Right lobe of liver (tissue), 6 donors: ENCODE measurements at regions not wholly inside any gene's neighbourhood (a gene's known extent, or its start where the extent isn't known, plus 50 kb on each side); places are given as distances from the start of the nearest gene placed in this dataset.
A peak's percentile ranks its signal among the peaks of the same experiment; 100 is the strongest.

Experiments used
- ATAC-seq, 4 donors: fragments of 200-7000 bp; cut with Tn5 transposase; one replicate each; pipeline ENCODE4 v1.9.1; 2020; ENCODE audit warnings: mild to moderate bottlenecking in 4 of 4, moderate library complexity in 4 of 4
- DNase-seq, 3 donors: peaks; one replicate each; pipeline ENCODE4 v3.0.0-alpha.2; 2020
- H3K27ac ChIP-seq, 3 donors: fragments of 200-600 bp; one replicate each; pipeline ENCODE4 v1.8.0; 2022
- H3K27me3 ChIP-seq, 2 donors: fragments of 200-600 bp; one replicate each; pipeline ENCODE4 v1.8.0; 2022
- H3K36me3 ChIP-seq, 4 donors: fragments of 200-600 bp; sonication (generic) in 1 of 4; one replicate each; pipeline versions ENCODE4 v1.5.1 to v1.8.0; 2017 to 2022; ENCODE audit warnings: control low read depth in 1 of 4
- H3K4me1 ChIP-seq, 4 donors: fragments of 200-600 bp; sonication (generic) in 1 of 4; one replicate each; pipeline versions ENCODE4 v1.5.1 to v1.8.0; 2017 to 2022; ENCODE audit warnings: control low read depth in 1 of 4
- H3K4me3 ChIP-seq, 3 donors: fragments of 200-600 bp; one replicate each; pipeline ENCODE4 v1.8.0; 2022
- H3K9me3 ChIP-seq, 4 donors: fragments of 200-600 bp; sonication (generic) in 1 of 4; one replicate each; pipeline versions ENCODE4 v1.5.1 to v1.8.0; 2017 to 2022; ENCODE audit warnings: control low read depth in 1 of 4
- CTCF ChIP-seq, 4 donors: fragments of 200-600 bp in 3 of 4; fragments of 450-650 bp in 1 of 4; IDR thresholded peaks; one replicate each; pipeline versions ENCODE4 v1.5.1 to v1.8.0; 2016 to 2022; ENCODE audit warnings: antibody characterized with exemption in 4 of 4, mild to moderate bottlenecking in 2 of 4
- POLR2A ChIP-seq: fragments of 450-650 bp; IDR thresholded peaks from one replicate; pipeline ENCODE4 v1.6.1; 2017; ENCODE audit warnings: antibody characterized with exemption, mild to moderate bottlenecking
- WGBS: methylation state at CpG from one replicate; pipeline ENCODE4 v1.1.6; 2018; ENCODE audit warnings: low coverage, low lambda C conversion rate; ENCODE audit not compliant: insufficient coverage; ENCODE audit errors: missing lambda C conversion rate; 5-methylcytosine and 5-hydroxymethylcytosine counted together
- intact Hi-C, 2 donors: fragments of 100-400 bp; cut with DNase I; formaldehyde crosslinking; loops; one replicate each; pipeline versions ENCODE4 v1.11.2 to v1.14.1; 2022
- donor health status: DM: no; HTN: yes; CAD: no.
- donor health status: DM: no; HTN: no; CAD: no.
- donor health status: DM: no; HTN: no; CAD: no.
- donor health status: DM: no; HTN: yes; CAD: no.
- donor health status: DM: no; HTN: yes; CAD: no.

DNA sequence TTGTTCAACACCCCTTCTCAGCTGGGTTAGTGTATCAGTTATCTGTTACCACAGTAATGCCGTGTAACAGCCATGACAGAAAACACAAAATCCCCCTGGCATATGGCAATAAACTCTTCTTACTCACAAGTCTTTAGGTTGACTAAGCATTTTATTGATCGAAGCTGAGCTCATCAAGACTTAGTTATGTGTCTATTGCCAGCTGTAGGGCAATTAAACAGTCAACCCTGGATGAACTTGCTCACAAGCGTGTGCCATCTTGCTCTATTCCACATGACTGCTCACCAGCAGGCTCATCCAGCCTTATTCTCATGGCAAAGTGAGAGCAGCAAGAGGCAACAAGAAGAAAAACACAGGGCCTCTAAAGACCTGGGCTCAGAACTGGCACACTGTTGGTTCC, 333.8 kb upstream of the PTBP2 start:
- 84% methylated on average over 3 of the region's 3 CpGs for WGBS
- ATAC-seq = no peak

GRCh38 chr1:96388421-96389310, 332.9 kb upstream of the PTBP2 start:
- intact Hi-C loops = no loop called here
- Histone ChIP-seq H3K27me3 (no peaks in the 10 kb centered on the region), H3K9me3 (no peaks in the 10 kb centered on the region), H3K4me3 (no peak overlapping the region), H3K27ac (no peak overlapping the region), H3K4me1 (no peaks in the 10 kb centered on the region), H3K36me3 (no peaks in the 10 kb centered on the region)
- no peak for ATAC-seq
- DNase-seq = no peak
- TF ChIP-seq POLR2A = no peak
- no peak for TF ChIP-seq CTCF (IDR thresholded peaks at IDR 0.05)
- WGBS = 58% methylated on average over 4 of the region's 4 CpGs

More for the DNA sequence above, 333.8 kb upstream of the PTBP2 start:
- Histone ChIP-seq H3K27me3 (no peaks in the 10 kb centered on the region), H3K36me3 (no peaks in the 10 kb centered on the region), H3K4me3 (no peak overlapping the region), H3K27ac (no peak overlapping the region), H3K4me1 (no peaks in the 10 kb centered on the region), H3K9me3 (no peaks in the 10 kb centered on the region)
- no peak for DNase-seq
- TF ChIP-seq POLR2A = no peak
- no peak for TF ChIP-seq CTCF (IDR thresholded peaks at IDR 0.05)
- intact Hi-C loops = no loop called here

GRCh38 chr1:96400089-96400488, 321.5 kb upstream of the PTBP2 start:
- no peak for TF ChIP-seq CTCF (IDR thresholded peaks at IDR 0.05)
- no peak for TF ChIP-seq POLR2A
- intact Hi-C loops = no loop called here
- H3K9me3 ChIP-seq = no peaks in the 10 kb centered on the region
- no peak overlapping the region for H3K4me3 ChIP-seq
- no peaks in the 10 kb centered on the region for H3K4me1 ChIP-seq
- no peak overlapping the region for H3K27ac ChIP-seq
- H3K27me3 ChIP-seq = no peaks in the 10 kb centered on the region
- DNase-seq = no peak
- no peak for ATAC-seq
- no peaks in the 10 kb centered on the region for H3K36me3 ChIP-seq

DNA sequence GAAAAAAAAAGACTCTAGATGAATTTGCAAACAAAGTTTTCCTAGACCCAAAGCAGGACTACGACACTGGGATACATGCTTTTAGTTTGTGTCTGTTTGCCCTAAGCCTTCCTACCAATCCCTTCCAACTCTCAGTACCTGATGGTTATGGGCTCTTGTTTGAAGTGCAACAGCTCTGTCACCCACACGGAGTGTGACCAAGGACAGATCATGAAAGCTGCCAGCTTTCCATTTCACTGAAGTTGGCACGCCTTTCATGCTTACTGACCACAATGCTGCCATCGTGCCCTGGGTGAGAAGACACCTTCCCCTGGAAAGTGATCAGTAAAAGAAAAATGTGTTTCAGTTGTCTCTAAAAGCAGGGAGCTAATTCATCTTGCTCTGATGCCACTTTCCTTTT, 312.5 kb upstream of the PTBP2 start:
- ATAC-seq = peak; percentile 49 to 85 (median 58)
- no peaks in the 10 kb centered on the region for H3K27me3 ChIP-seq
- intact Hi-C loops = no loop called here
- H3K9me3 ChIP-seq = no peaks in the 10 kb centered on the region
- WGBS = 13% methylated on average over 4 of the region's 4 CpGs
- TF ChIP-seq CTCF (IDR thresholded peaks at IDR 0.05) (no peak), POLR2A (no peak)
- DNase-seq = peak in 1 of 3 donors; percentile 58
- H3K4me1 ChIP-seq = no peaks in the 10 kb centered on the region
- H3K4me3 ChIP-seq = no peak overlapping the region
- H3K27ac ChIP-seq = no peak overlapping the region
- no peaks in the 10 kb centered on the region for H3K36me3 ChIP-seq
